Mesenchymal stem cell (in vitro differentiated cells and primary cell): ENCODE measurements at regions not wholly inside any gene's neighbourhood (a gene's known extent, or its start where the extent isn't known, plus 50 kb on each side); places are given as distances from the start of the nearest gene placed in this dataset.

Experiments
- DNase-seq: peaks from one replicate; pipeline ENCODE4 v3.0.0-alpha.2; 2013
- H2AFZ ChIP-seq: one replicate; pipeline ENCODE4 v1.6.1; 2013; ENCODE audit warnings: low read depth, mild to moderate bottlenecking, control low read depth, inconsistent platforms, low read length, moderate library complexity
- H2AK5ac ChIP-seq: 2 replicates; pipeline ENCODE4 v1.6.1; 2013; ENCODE audit warnings: low read length, moderate library complexity, mild to moderate bottlenecking, inconsistent platforms; ENCODE audit not compliant: severe bottlenecking
- H2BK120ac ChIP-seq: one replicate; pipeline ENCODE4 v1.6.1; 2013; ENCODE audit warnings: low read depth, mild to moderate bottlenecking, inconsistent platforms, low read length, moderate library complexity
- H2BK12ac ChIP-seq, 2 experiments: one replicate each; pipeline ENCODE4 v1.6.1; 2013; ENCODE audit warnings: inconsistent platforms in 2 of 2, low read length in 2 of 2, mild to moderate bottlenecking in 2 of 2, moderate library complexity in 2 of 2, control low read depth in 1 of 2
- H2BK15ac ChIP-seq: one replicate; pipeline ENCODE4 v1.6.1; 2013; ENCODE audit warnings: mild to moderate bottlenecking, low read depth, inconsistent platforms; ENCODE audit not compliant: poor library complexity, severe bottlenecking
- H2BK5ac ChIP-seq: 2 replicates; pipeline ENCODE4 v1.6.1; 2013; ENCODE audit warnings: low read depth, mild to moderate bottlenecking, low read length, control low read depth, inconsistent platforms; ENCODE audit not compliant: poor library complexity, severe bottlenecking
- H3K14ac ChIP-seq, 2 experiments: one replicate each; pipeline ENCODE4 v1.6.1; 2013; ENCODE audit warnings: inconsistent platforms in 2 of 2, low read length in 2 of 2, control low read depth in 1 of 2, mild to moderate bottlenecking in 1 of 2, moderate library complexity in 1 of 2
- H3K18ac ChIP-seq, 2 experiments: one replicate each; pipeline ENCODE4 v1.6.1; 2013; ENCODE audit warnings: inconsistent platforms in 2 of 2, low read length in 2 of 2, control low read depth in 1 of 2, low read depth in 1 of 2, mild to moderate bottlenecking in 1 of 2
- H3K23ac ChIP-seq, 2 experiments: one replicate each; pipeline ENCODE4 v1.6.1; 2013; ENCODE audit warnings: inconsistent platforms in 2 of 2, low read length in 2 of 2, mild to moderate bottlenecking in 2 of 2, moderate library complexity in 2 of 2, control low read depth in 1 of 2
- H3K27ac ChIP-seq: 2 replicates; pipeline ENCODE4 v1.5.1; 2013; ENCODE audit warnings: mild to moderate bottlenecking, moderate library complexity, low read length, control low read depth, inconsistent platforms; ENCODE audit not compliant: poor library complexity, severe bottlenecking
- H3K27me3 ChIP-seq, 2 experiments: 2 replicates each; pipeline versions ENCODE4 v1.6.1 to v1.7.0; 2013; ENCODE audit warnings: low read length in 2 of 2, mild to moderate bottlenecking in 2 of 2, moderate library complexity in 2 of 2, control low read depth in 1 of 2, inconsistent platforms in 1 of 2; ENCODE audit not compliant: control insufficient read depth in 1 of 2, insufficient read depth in 1 of 2
- H3K36me3 ChIP-seq, 2 experiments: 2 replicates each; pipeline versions ENCODE4 v1.6.1 to v1.7.0; 2013; ENCODE audit warnings: low read length in 2 of 2, control low read depth in 1 of 2, inconsistent platforms in 1 of 2, low read depth in 1 of 2, mild to moderate bottlenecking in 1 of 2; ENCODE audit not compliant: insufficient read depth in 2 of 2, control insufficient read depth in 1 of 2
- H3K4ac ChIP-seq, 2 experiments: one replicate each; pipeline ENCODE4 v1.6.1; 2013; ENCODE audit warnings: inconsistent platforms in 2 of 2, low read length in 2 of 2, mild to moderate bottlenecking in 2 of 2, moderate library complexity in 2 of 2, control low read depth in 1 of 2, low read depth in 1 of 2
- H3K4me1 ChIP-seq: 2 replicates; pipeline ENCODE4 v1.6.1; 2013; ENCODE audit warnings: low read depth, low read length, control low read depth; ENCODE audit not compliant: control insufficient read depth, insufficient read depth
- H3K4me2 ChIP-seq: 2 replicates; pipeline ENCODE4 v1.6.1; 2013; ENCODE audit warnings: low read length, mild to moderate bottlenecking, inconsistent platforms; ENCODE audit not compliant: poor library complexity, severe bottlenecking
- H3K4me3 ChIP-seq, 2 experiments: 2 replicates each; pipeline versions ENCODE4 v1.5.1 to v1.7.0; 2013; ENCODE audit warnings: low read length in 2 of 2, mild to moderate bottlenecking in 2 of 2, control low read depth in 1 of 2, low read depth in 1 of 2; ENCODE audit not compliant: insufficient read depth in 1 of 2
- H3K79me1 ChIP-seq: replicated peaks from 2 replicates; pipeline ENCODE4 v1.6.1; 2013; ENCODE audit warnings: mild to moderate bottlenecking, control low read depth, low read length, inconsistent platforms; ENCODE audit not compliant: poor library complexity, severe bottlenecking
- H3K9ac ChIP-seq: 2 replicates; pipeline ENCODE4 v1.7.0; 2013; ENCODE audit warnings: mild to moderate bottlenecking, low read length, moderate library complexity
- H3K9me3 ChIP-seq: 2 replicates; pipeline ENCODE4 v1.7.0; 2013; ENCODE audit warnings: mild to moderate bottlenecking, low read length; ENCODE audit not compliant: control insufficient read depth
- H4K8ac ChIP-seq: one replicate; pipeline ENCODE4 v1.6.1; 2013; ENCODE audit warnings: inconsistent platforms, mild to moderate bottlenecking, low read length, moderate library complexity
- H4K91ac ChIP-seq: one replicate; pipeline ENCODE4 v1.6.1; 2013; ENCODE audit warnings: mild to moderate bottlenecking, low read length, inconsistent platforms
- WGBS: methylation state at CpG from one replicate; pipeline ENCODE4 v1.1.7; 2013; ENCODE audit warnings: mixed read lengths; 5-methylcytosine and 5-hydroxymethylcytosine counted together

GRCh38 chr2:96438589-96438988, 66.6 kb downstream of the NEURL3 start:
- no peak overlapping the region for H3K14ac ChIP-seq
- no peaks in the 10 kb centered on the region for H3K36me3 ChIP-seq
- H3K4me2 ChIP-seq, result no peak overlapping the region
- 97% methylated on average over 1 of the region's 1 CpG for WGBS
- no peaks in the 10 kb centered on the region for H3K79me1 ChIP-seq
- no peak overlapping the region for H2BK120ac ChIP-seq
- peaks cover 5 to 27% of the 10 kb centered on the region in 2 experiments for H3K27me3 ChIP-seq
- H2BK5ac ChIP-seq, result no peak overlapping the region
- H3K4ac ChIP-seq, result no peak overlapping the region
- H3K9ac ChIP-seq, result no peak overlapping the region
- H2AFZ ChIP-seq, result no peak overlapping the region
- H2AK5ac ChIP-seq, result no peak overlapping the region
- no peak overlapping the region for H3K23ac ChIP-seq
- H3K27ac ChIP-seq, result no peak overlapping the region
- H3K4me1 ChIP-seq, result no peaks in the 10 kb centered on the region
- no peak for DNase-seq
- H3K9me3 ChIP-seq, result peaks cover 6% of the 10 kb centered on the region
- no peak overlapping the region for H4K91ac ChIP-seq
- H4K8ac ChIP-seq, result no peak overlapping the region
- H2BK12ac ChIP-seq, result no peak overlapping the region
- H3K4me3 ChIP-seq, result no peak overlapping the region
- H3K18ac ChIP-seq, result no peak overlapping the region
- H2BK15ac ChIP-seq, result no peak overlapping the region

- no peak overlapping the region for H2BK15ac ChIP-seq
- no peak overlapping the region for H3K4me3 ChIP-seq
- H3K4me1 ChIP-seq, result no peaks in the 10 kb centered on the region
- no peak overlapping the region for H4K8ac ChIP-seq
- H3K36me3 ChIP-seq, result no peaks in the 10 kb centered on the region
- 33% methylated on average over 1 of the region's 2 CpGs for WGBS
- no peak overlapping the region for H3K9ac ChIP-seq
- H3K9me3 ChIP-seq, result peaks cover 6% of the 10 kb centered on the region
- H2BK5ac ChIP-seq, result no peak overlapping the region
- no peak overlapping the region for H3K14ac ChIP-seq
- no peak overlapping the region for H4K91ac ChIP-seq
- H3K27ac ChIP-seq, result no peak overlapping the region
- H3K27me3 ChIP-seq, result peaks cover 5 to 36% of the 10 kb centered on the region in 2 experiments
- no peak overlapping the region for H3K4me2 ChIP-seq
- H3K79me1 ChIP-seq, result no peaks in the 10 kb centered on the region
- no peak overlapping the region for H2AFZ ChIP-seq
- no peak overlapping the region for H3K23ac ChIP-seq
- no peak overlapping the region for H3K18ac ChIP-seq
- no peak for DNase-seq
- H2AK5ac ChIP-seq, result no peak overlapping the region
- no peak overlapping the region for H3K4ac ChIP-seq
- H2BK120ac ChIP-seq, result no peak overlapping the region
- H2BK12ac ChIP-seq, result no peak overlapping the region
These were observed 67.6 kb downstream of the NEURL3 start for GRCh38 chr2:96437512-96437911.

- Histone ChIP-seq H2BK120ac (no peak overlapping the region), H4K91ac (no peak overlapping the region), H3K9me3 (peaks cover 6% of the 10 kb centered on the region), H3K23ac (no peak overlapping the region), H3K14ac (no peak overlapping the region), H3K18ac (no peak overlapping the region), H3K4me3 (no peak overlapping the region), H3K4me1 (no peaks in the 10 kb centered on the region), H2AK5ac (no peak overlapping the region), H2BK15ac (no peak overlapping the region), H2BK12ac (no peak overlapping the region), H3K27ac (no peak overlapping the region), H4K8ac (no peak overlapping the region), H3K9ac (no peak overlapping the region), H3K4ac (no peak overlapping the region), H3K4me2 (no peak overlapping the region), H3K79me1 (no peaks in the 10 kb centered on the region), H2BK5ac (no peak overlapping the region), H2AFZ (no peak overlapping the region), H3K27me3 (peaks cover 5 to 38% of the 10 kb centered on the region in 2 experiments), H3K36me3 (no peaks in the 10 kb centered on the region)
- no peak for DNase-seq
- WGBS, result 69% methylated on average over 1 of the region's 2 CpGs
These were observed 68.2 kb downstream of the NEURL3 start for GRCh38 chr2:96436961-96437360.

GRCh38 chr2:96436416-96436815, 68.7 kb downstream of the NEURL3 start:
- Histone ChIP-seq H4K91ac (no peak overlapping the region), H3K27ac (no peak overlapping the region), H3K27me3 (peaks cover 5 to 41% of the 10 kb centered on the region in 2 experiments), H3K4ac (no peak overlapping the region), H2BK12ac (no peak overlapping the region), H3K4me1 (no peaks in the 10 kb centered on the region), H3K36me3 (no peaks in the 10 kb centered on the region), H2AK5ac (no peak overlapping the region), H2BK5ac (no peak overlapping the region), H2BK15ac (no peak overlapping the region), H2BK120ac (no peak overlapping the region), H3K4me2 (no peak overlapping the region), H2AFZ (no peak overlapping the region), H3K9ac (no peak overlapping the region), H3K79me1 (no peaks in the 10 kb centered on the region), H4K8ac (no peak overlapping the region), H3K4me3 (no peak overlapping the region), H3K18ac (no peak overlapping the region), H3K9me3 (peaks cover 6% of the 10 kb centered on the region), H3K14ac (no peak overlapping the region), H3K23ac (no peak overlapping the region)
- no peak for DNase-seq
- WGBS, result 54% methylated on average over 2 of the region's 2 CpGs
